ENCODE measurements at regions not wholly inside any gene's neighbourhood (a gene's known extent, or its start where the extent isn't known, plus 50 kb on each side); places are given as distances from the start of the nearest gene placed in this dataset.

DNA sequence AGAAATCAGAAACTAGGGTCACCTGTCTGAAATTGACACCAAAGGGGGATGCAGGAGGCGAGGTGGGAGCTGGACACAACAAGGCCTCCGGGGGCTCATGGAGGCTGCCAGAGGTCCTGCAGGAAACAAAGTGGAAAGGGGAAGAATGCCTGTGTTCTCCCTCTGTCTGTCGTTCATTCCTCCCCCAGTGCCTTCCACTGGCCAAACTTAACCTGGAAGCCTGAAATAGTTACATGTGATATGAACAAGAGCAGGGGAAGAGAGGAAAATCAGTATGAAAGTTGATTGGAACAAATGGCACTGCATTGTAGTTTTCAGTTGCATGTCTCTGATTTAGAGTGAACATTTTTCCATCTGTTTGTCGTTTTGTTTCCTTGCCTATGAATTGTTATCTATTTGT is 502.0 kb upstream of the CFAP20DC start:
- no peak for DNase-seq
- H3K4me1 ChIP-seq (ENCODE audit: control insufficient read depth, insufficient read depth, low read length, poor library complexity, severe bottlenecking): no peaks in the 10 kb centered on the region
- H3K27ac ChIP-seq (ENCODE audit: insufficient read depth, low read length, poor library complexity, severe bottlenecking): no peak overlapping the region
- no peaks in the 10 kb centered on the region for H3K27me3 ChIP-seq (replicated peaks; ENCODE audit: control insufficient read depth, insufficient read depth, low read length, poor library complexity, severe bottlenecking)
- no peak overlapping the region for H3K4me3 ChIP-seq (ENCODE audit: insufficient read depth, low read depth, low read length, poor library complexity, severe bottlenecking)
- no peaks in the 10 kb centered on the region for H3K9me3 ChIP-seq (ENCODE audit: control insufficient read depth, low read length)
- no peaks in the 10 kb centered on the region for H3K36me3 ChIP-seq (ENCODE audit: control insufficient read depth, insufficient read depth, low read length)

DNA sequence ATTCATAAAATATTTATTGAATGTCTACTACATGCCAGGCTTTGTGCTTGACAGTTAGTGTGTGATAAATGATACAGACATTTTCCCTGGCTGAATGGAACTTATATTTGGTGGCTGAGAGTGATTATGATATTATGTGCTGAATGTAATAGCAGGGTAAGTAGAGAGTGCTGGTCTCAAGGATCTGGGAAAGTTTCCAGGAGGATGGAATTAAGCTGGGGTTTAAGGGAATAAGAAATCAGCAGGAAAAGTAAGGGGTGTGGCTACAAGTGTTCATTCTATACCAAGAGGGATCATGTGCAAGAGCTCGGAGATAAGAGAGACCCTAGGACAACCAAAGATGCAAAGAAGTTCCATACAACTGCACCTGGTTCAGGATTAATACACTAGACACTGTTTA is 500.1 kb upstream of the CFAP20DC start:
- H3K9me3 ChIP-seq (ENCODE audit: control insufficient read depth, low read length): no peaks in the 10 kb centered on the region
- no peaks in the 10 kb centered on the region for H3K36me3 ChIP-seq (ENCODE audit: control insufficient read depth, insufficient read depth, low read length)
- no peaks in the 10 kb centered on the region for H3K4me1 ChIP-seq (ENCODE audit: control insufficient read depth, insufficient read depth, low read length, poor library complexity, severe bottlenecking)
- H3K27ac ChIP-seq (ENCODE audit: insufficient read depth, low read length, poor library complexity, severe bottlenecking): no peak overlapping the region
- DNase-seq: no peak
- H3K4me3 ChIP-seq (ENCODE audit: insufficient read depth, low read depth, low read length, poor library complexity, severe bottlenecking): no peak overlapping the region
- H3K27me3 ChIP-seq (replicated peaks; ENCODE audit: control insufficient read depth, insufficient read depth, low read length, poor library complexity, severe bottlenecking): no peaks in the 10 kb centered on the region

DNA sequence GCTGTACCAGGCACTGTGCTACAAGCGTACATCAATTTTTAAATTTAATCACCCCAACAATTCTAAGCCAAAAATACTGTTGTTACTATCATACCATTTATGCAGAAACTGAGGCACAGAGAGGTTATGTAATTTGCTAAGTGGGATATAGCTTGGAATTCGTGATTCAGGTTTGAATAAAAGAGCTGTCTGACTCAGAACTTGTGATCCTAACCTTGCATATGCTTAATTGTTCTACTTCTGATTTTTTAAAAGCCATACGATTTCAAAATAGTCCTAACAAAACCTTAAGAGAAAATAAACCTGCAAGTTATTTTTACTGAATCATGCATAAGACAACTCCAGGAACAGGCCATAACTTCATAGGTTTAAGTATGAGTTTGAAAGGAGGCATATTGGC is 498.0 kb upstream of the CFAP20DC start:
- no peaks in the 10 kb centered on the region for H3K9me3 ChIP-seq (ENCODE audit: control insufficient read depth, low read length)
- H3K27ac ChIP-seq (ENCODE audit: insufficient read depth, low read length, poor library complexity, severe bottlenecking): no peak overlapping the region
- DNase-seq: no peak
- H3K27me3 ChIP-seq (replicated peaks; ENCODE audit: control insufficient read depth, insufficient read depth, low read length, poor library complexity, severe bottlenecking): no peaks in the 10 kb centered on the region
- no peaks in the 10 kb centered on the region for H3K36me3 ChIP-seq (ENCODE audit: control insufficient read depth, insufficient read depth, low read length)
- no peaks in the 10 kb centered on the region for H3K4me1 ChIP-seq (ENCODE audit: control insufficient read depth, insufficient read depth, low read length, poor library complexity, severe bottlenecking)
- H3K4me3 ChIP-seq (ENCODE audit: insufficient read depth, low read depth, low read length, poor library complexity, severe bottlenecking): no peak overlapping the region

DNA sequence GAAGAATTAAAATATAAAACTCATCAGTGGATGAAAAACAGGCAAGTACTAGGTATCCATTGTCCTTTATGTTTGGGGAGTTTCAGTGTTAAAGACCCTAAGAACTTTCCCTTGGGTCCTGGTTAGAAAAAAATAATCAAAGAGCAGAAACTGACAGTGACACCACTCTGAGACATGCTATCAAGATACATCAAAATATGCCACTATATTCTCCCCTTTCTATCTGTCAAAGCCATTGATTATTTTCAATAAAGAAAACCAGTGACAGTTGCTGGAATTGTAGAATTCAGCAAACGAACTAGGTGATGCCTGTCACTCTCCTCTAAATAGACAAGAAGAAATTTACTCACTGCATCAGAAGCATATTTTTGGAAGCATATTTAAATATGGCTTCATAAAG is 496.7 kb upstream of the CFAP20DC start:
- Histone ChIP-seq H3K36me3 (ENCODE audit: control insufficient read depth, insufficient read depth, low read length) (no peaks in the 10 kb centered on the region), H3K27ac (ENCODE audit: insufficient read depth, low read length, poor library complexity, severe bottlenecking) (no peak overlapping the region), H3K9me3 (ENCODE audit: control insufficient read depth, low read length) (no peaks in the 10 kb centered on the region), H3K4me1 (ENCODE audit: control insufficient read depth, insufficient read depth, low read length, poor library complexity, severe bottlenecking) (no peaks in the 10 kb centered on the region), H3K4me3 (ENCODE audit: insufficient read depth, low read depth, low read length, poor library complexity, severe bottlenecking) (no peak overlapping the region), H3K27me3 (replicated peaks; ENCODE audit: control insufficient read depth, insufficient read depth, low read length, poor library complexity, severe bottlenecking) (no peaks in the 10 kb centered on the region)
- DNase-seq: no peak

DNA sequence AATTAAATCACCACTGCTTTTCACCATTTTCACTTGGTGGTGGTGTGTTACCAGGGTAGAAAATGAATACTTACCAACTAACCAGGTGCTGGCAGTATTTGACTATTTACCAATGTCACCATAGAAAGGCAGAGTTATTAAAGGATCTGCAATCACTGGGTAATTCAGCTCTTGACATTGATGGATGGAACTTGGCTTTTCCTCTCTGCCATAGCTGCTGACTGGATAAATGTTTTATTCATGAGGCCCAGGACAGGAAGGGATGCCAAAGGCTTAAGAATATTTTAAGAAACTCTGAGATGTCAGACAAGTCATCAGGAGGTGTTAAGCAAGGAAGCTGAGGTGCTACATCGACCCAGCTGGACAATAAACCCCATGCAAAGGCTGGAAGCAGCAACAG is 495.5 kb upstream of the CFAP20DC start:
- H3K9me3 ChIP-seq (ENCODE audit: control insufficient read depth, low read length): no peaks in the 10 kb centered on the region
- no peak overlapping the region for H3K4me3 ChIP-seq (ENCODE audit: insufficient read depth, low read depth, low read length, poor library complexity, severe bottlenecking)
- DNase-seq: no peak
- H3K4me1 ChIP-seq (ENCODE audit: control insufficient read depth, insufficient read depth, low read length, poor library complexity, severe bottlenecking): no peaks in the 10 kb centered on the region
- H3K27me3 ChIP-seq (replicated peaks; ENCODE audit: control insufficient read depth, insufficient read depth, low read length, poor library complexity, severe bottlenecking): no peaks in the 10 kb centered on the region
- H3K27ac ChIP-seq (ENCODE audit: insufficient read depth, low read length, poor library complexity, severe bottlenecking): no peak overlapping the region
- H3K36me3 ChIP-seq (ENCODE audit: control insufficient read depth, insufficient read depth, low read length): no peaks in the 10 kb centered on the region

DNA sequence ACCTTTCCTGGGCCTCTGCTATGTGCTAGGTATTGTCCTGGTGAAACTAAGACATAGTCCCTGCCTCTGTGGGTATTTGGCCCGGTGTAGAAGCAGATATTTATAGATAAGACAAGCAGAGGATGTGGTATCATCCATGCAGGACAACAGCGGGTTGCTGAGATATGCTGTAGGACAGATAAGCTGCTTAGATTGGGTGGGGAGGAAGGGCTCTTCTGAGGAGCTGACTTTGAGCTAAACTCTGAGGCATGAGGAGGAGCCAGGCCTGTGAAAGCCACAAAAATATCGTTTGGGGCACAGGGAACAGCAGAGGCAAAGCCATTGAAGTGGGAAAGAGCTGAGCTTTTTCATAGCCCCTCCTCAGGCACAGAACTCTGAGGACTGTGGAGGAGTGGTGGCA is 492.5 kb upstream of the CFAP20DC start:
- no peaks in the 10 kb centered on the region for H3K4me1 ChIP-seq (ENCODE audit: control insufficient read depth, insufficient read depth, low read length, poor library complexity, severe bottlenecking)
- no peak for DNase-seq
- H3K27ac ChIP-seq (ENCODE audit: insufficient read depth, low read length, poor library complexity, severe bottlenecking): no peak overlapping the region
- H3K4me3 ChIP-seq (ENCODE audit: insufficient read depth, low read depth, low read length, poor library complexity, severe bottlenecking): no peak overlapping the region
- no peaks in the 10 kb centered on the region for H3K36me3 ChIP-seq (ENCODE audit: control insufficient read depth, insufficient read depth, low read length)
- no peaks in the 10 kb centered on the region for H3K9me3 ChIP-seq (ENCODE audit: control insufficient read depth, low read length)
- H3K27me3 ChIP-seq (replicated peaks; ENCODE audit: control insufficient read depth, insufficient read depth, low read length, poor library complexity, severe bottlenecking): no peaks in the 10 kb centered on the region

DNA sequence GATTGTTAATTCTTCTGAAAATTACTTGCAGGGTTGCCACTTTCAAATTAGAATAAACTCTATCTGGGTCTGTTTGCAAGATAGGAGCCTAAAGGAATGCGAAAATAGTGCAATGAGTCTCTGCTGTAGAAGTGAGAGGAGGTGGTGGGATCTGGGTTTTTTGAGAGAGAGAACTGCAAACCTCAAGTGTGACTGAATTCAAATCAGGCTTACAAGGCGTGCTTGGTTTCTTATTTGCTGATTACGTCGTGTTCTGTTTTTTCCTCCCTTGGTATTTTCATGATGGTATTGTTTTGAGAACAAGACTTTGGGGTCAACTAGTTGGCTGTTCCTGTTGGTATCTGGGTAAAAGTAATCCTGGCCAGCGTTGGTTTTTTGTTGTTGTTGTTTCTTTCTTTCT is 490.9 kb upstream of the CFAP20DC start:
- no peaks in the 10 kb centered on the region for H3K9me3 ChIP-seq (ENCODE audit: control insufficient read depth, low read length)
- H3K36me3 ChIP-seq (ENCODE audit: control insufficient read depth, insufficient read depth, low read length): no peaks in the 10 kb centered on the region
- no peak for DNase-seq
- no peak overlapping the region for H3K4me3 ChIP-seq (ENCODE audit: insufficient read depth, low read depth, low read length, poor library complexity, severe bottlenecking)
- no peak overlapping the region for H3K27ac ChIP-seq (ENCODE audit: insufficient read depth, low read length, poor library complexity, severe bottlenecking)
- H3K4me1 ChIP-seq (ENCODE audit: control insufficient read depth, insufficient read depth, low read length, poor library complexity, severe bottlenecking): no peaks in the 10 kb centered on the region
- H3K27me3 ChIP-seq (replicated peaks; ENCODE audit: control insufficient read depth, insufficient read depth, low read length, poor library complexity, severe bottlenecking): no peaks in the 10 kb centered on the region

DNA sequence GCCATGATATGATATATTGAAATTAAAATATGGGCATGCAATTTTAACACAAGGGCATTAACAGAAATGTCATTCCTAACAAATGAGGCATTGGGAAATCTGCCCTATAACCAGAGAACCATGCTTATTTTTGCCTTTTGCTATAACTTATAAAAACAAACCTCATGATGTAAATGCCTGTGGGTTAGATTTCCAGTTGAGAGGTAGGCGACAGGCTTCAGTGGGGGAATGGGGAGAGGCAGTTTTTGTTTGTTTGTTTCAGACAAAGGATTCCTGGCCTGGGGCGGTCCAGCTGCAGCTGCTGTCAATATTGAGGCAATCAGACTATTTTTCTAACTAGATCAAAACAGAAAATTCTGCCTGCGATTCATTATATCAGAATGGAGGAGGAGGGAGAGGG is 490.4 kb upstream of the CFAP20DC start:
- no peak for DNase-seq
- Histone ChIP-seq H3K36me3 (ENCODE audit: control insufficient read depth, insufficient read depth, low read length) (no peaks in the 10 kb centered on the region), H3K27me3 (replicated peaks; ENCODE audit: control insufficient read depth, insufficient read depth, low read length, poor library complexity, severe bottlenecking) (no peaks in the 10 kb centered on the region), H3K27ac (ENCODE audit: insufficient read depth, low read length, poor library complexity, severe bottlenecking) (no peak overlapping the region), H3K4me1 (ENCODE audit: control insufficient read depth, insufficient read depth, low read length, poor library complexity, severe bottlenecking) (no peaks in the 10 kb centered on the region), H3K4me3 (ENCODE audit: insufficient read depth, low read depth, low read length, poor library complexity, severe bottlenecking) (no peak overlapping the region), H3K9me3 (ENCODE audit: control insufficient read depth, low read length) (no peaks in the 10 kb centered on the region)

DNA sequence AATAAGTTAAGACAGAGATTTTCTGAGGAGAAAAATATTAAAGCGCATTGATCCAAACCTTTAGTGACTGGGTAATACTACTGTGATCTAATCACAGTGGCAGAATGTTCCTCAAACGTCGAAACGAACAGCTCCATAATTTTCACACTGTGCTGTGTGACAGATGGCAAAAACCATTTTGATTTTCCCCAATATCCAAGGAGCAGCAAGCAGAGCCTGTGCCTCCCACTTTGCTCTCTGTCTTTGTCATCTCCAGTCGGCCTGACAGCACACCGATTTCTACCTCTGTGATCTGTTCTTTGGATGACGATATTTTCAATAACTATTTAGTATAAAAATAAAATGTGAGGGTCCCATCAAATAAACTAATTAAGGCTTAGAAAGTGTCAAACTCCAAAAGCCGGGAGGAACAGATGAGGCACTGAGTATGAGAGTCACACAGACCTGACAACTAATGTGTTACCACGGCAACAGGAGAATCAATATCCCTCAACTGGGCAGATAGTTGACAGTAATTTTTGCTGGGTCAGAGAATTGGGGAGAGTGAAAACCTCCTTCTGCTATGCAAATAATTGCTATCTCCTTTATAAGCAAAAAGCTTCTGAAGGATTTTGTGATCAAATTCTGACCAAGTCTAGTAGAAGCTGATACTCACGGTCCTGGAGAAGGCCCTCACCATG is 489.1 kb upstream of the CFAP20DC start:
- Histone ChIP-seq H3K27ac (ENCODE audit: insufficient read depth, low read length, poor library complexity, severe bottlenecking) (no peak overlapping the region), H3K9me3 (ENCODE audit: control insufficient read depth, low read length) (no peaks in the 10 kb centered on the region), H3K27me3 (replicated peaks; ENCODE audit: control insufficient read depth, insufficient read depth, low read length, poor library complexity, severe bottlenecking) (no peaks in the 10 kb centered on the region), H3K4me1 (ENCODE audit: control insufficient read depth, insufficient read depth, low read length, poor library complexity, severe bottlenecking) (no peaks in the 10 kb centered on the region), H3K36me3 (ENCODE audit: control insufficient read depth, insufficient read depth, low read length) (no peaks in the 10 kb centered on the region), H3K4me3 (ENCODE audit: insufficient read depth, low read depth, low read length, poor library complexity, severe bottlenecking) (no peak overlapping the region)
- DNase-seq: no peak

DNA sequence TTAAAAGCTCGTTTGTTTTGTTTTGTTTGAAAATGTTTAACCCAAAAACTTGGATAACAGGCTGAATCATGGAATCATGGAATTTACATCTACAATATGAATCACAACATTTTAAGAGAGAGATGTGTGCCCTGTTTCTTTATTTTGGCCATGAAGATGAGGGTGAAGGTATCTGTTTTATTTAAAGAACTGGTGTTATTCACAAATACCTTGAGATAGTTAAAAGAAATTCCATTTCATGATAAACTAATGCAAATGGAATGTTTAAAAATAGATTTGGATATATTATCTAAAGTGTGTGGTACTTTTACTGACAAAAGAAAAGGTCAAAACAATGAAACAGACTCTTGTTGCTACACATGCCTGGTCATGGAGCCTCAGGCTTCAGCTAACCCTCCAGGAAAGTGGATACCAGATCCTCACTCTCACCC is 486.0 kb upstream of the CFAP20DC start:
- Histone ChIP-seq H3K27me3 (replicated peaks; ENCODE audit: control insufficient read depth, insufficient read depth, low read length, poor library complexity, severe bottlenecking) (no peaks in the 10 kb centered on the region), H3K36me3 (ENCODE audit: control insufficient read depth, insufficient read depth, low read length) (no peaks in the 10 kb centered on the region), H3K9me3 (ENCODE audit: control insufficient read depth, low read length) (no peaks in the 10 kb centered on the region), H3K4me1 (ENCODE audit: control insufficient read depth, insufficient read depth, low read length, poor library complexity, severe bottlenecking) (no peaks in the 10 kb centered on the region), H3K4me3 (ENCODE audit: insufficient read depth, low read depth, low read length, poor library complexity, severe bottlenecking) (no peak overlapping the region), H3K27ac (ENCODE audit: insufficient read depth, low read length, poor library complexity, severe bottlenecking) (no peak overlapping the region)
- no peak for DNase-seq
